ENCODE measurements at regions not wholly inside any gene's neighbourhood (a gene's known extent, or its start where the extent isn't known, plus 50 kb on each side); places are given as distances from the start of the nearest gene placed in this dataset.

DNA sequence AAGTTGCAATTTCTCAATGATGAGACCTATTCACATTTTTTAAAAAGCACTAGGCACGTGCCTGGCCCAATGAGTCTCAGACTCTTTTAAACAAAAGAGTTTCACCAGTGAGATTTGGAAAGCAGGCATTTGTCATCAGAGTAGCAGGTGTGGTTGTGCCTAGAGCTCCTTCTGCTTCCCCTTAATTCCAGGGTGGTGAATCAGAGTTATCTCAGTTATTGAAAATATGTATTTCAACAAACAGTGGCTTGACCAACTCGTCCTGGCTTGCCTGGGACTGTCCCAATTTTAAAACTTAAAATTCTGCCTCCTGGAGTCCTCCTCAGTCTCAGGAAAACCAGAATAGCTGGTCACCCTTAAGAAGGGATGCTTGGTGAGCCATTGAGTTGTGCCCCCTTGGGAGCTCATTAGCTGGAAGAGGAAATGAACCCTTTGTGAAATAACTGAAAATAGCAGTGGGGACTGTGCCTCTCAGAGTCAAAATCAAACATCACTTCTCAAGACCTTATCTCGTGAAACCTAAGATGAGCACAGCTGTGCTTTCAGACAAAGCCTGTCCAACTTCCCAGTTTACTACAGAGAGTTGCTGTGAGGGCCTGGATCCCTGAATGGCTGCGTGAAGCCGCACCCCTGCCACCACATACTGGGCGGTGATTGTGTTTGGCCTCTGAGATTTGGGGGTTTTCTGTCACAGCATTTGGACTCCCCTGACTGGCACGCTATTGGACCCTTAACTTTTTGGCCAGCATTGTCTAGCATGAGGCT, 116.3 kb downstream of the ANKRD60 start:
- no peak for DNase-seq (ENCODE audit: extremely low read depth, low read depth)

DNA sequence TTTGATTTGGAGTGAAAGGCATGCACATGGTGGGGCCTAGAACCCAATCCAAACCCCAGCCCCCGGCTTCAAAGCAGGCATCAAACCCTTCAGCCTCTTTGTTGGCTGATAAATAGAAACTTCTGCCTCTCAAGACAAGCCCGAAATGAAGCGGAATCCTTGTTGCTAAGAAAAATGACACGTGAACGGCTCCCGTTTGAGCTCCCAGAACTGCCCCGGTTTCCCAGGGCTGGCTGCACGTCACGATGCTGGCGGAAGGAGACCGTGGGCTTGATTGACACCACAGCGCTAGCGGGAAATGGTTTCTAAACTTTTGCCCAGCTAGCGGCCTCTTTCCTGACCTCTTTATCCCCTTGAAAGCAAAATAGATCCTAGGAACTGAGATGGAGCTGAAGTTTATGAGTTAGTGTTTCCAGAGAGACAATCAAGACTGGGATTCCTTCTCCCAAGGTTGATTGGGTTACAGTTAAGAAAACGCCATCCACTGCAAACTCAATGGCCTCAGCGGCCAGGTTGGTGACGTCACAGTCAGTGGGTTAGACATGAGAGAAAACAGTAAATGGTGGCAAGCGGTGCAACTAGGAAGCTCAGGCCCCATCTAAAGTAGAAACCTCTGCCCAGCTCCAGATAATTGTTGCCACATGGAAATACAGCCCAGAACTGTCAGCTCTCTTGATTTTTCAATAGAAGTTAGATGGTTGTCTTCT, 117.0 kb downstream of the ANKRD60 start:
- no peak for DNase-seq (ENCODE audit: extremely low read depth, low read depth)

DNA sequence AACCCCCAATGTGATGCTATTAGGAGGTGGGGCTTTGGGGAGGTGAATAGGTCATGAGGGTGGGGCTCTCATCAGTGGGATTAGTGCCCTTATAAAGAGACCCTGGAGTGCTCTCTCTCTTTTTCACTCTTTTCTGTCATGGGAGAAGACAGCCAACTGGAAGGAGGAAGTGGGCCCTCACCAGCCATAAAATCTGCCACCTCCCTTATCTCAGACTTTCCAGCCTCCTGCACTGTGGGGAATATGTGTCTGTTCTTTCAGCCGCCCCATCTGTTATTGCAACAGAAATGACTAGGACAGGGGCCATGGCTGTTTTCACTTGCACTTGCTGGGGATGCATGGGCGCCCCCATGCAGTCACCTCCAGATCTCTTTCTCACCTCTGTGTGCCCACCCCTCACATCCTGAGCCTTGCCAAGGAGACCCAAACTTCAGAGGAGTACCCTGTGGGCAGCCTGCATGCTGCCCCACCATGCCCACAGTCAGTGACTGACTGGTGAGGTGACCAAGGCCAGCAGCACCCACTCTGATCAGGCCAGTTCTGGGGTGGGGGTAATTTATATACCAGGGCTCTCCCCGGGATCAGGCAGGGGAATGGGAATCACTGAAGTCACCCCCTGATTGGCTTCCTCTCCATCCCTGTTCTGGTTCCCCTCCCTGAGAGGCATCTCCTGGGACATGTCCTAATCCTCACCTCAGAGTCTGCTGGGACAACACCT, 118.4 kb downstream of the ANKRD60 start:
- no peak for DNase-seq (ENCODE audit: extremely low read depth, low read depth)

DNA sequence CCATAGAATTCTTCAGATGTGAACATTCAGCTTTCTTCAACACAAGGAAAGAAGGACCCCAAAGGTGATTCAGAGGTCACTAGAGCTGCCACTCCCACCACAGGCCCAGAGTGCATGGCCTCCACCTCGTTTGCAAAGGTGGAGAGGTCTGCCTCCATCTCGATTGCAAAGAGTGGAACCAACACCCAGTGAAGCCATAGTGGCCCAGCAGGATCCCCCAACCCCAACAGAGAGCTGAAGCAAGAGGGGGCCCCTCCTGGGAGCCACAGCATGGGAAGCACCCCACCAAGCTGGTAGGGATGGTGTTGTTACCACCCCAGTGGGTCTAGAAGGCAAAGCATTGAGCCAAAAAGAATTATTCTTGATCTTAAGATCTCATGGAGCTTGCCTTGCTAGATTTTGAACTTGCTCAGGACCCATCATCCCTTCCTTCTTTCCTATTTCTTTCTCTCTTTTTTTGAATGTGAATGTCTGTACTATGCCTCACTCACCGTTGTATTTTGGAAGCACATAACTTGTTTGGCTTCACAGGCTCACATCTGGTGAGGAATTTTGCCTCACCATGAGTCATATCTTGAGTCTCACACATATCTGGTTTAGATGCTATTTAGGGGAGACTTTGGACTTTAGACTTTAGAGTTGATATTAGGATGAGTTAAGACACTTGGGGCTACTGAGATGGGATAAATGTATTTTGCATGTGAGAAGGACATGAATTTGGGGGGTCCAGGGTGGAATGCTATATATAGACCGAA, 119.2 kb downstream of the ANKRD60 start:
- no peak for DNase-seq (ENCODE audit: extremely low read depth, low read depth)

GRCh38 chr20:58107533-58107932, 120.9 kb downstream of the ANKRD60 start:
- no peak for DNase-seq (ENCODE audit: extremely low read depth, low read depth)

- DNase-seq (ENCODE audit: extremely low read depth, low read depth), result no peak
Measured at GRCh38 chr20:58106143-58106750, 122.2 kb downstream of the ANKRD60 start.

GRCh38 chr20:58103961-58104360, 124.5 kb downstream of the ANKRD60 start:
- no peak for DNase-seq (ENCODE audit: extremely low read depth, low read depth)

- DNase-seq (ENCODE audit: extremely low read depth, low read depth), result no peak
Measured at GRCh38 chr20:58103517-58103904, 124.9 kb downstream of the ANKRD60 start.

GRCh38 chr20:58102744-58103516, 125.5 kb downstream of the ANKRD60 start:
- DNase-seq (ENCODE audit: extremely low read depth, low read depth), result no peak

DNA sequence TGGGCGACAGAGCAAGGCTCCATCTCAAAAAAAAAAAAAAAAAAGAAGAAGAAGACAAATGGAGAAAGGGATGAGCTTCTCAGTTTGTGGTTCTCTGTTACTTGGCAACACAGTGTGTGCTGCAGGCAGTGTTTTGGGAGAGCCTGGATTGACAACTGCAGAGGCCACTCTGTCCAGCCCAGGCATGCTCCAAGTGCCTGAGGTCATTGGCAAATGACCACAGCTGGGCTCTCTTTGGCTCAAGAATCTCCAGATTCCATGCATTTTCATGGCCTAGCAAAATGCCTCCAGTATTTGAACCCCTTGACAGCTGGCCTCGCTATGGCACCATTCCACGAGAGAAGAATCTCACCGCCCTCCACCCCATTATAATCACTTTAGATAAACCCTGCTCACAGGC, 126.2 kb downstream of the ANKRD60 start:
- DNase-seq (ENCODE audit: extremely low read depth, low read depth), result no peak

GRCh38 chr20:58100731-58101356, 127.6 kb downstream of the ANKRD60 start:
- no peak for DNase-seq (ENCODE audit: extremely low read depth, low read depth)

DNA sequence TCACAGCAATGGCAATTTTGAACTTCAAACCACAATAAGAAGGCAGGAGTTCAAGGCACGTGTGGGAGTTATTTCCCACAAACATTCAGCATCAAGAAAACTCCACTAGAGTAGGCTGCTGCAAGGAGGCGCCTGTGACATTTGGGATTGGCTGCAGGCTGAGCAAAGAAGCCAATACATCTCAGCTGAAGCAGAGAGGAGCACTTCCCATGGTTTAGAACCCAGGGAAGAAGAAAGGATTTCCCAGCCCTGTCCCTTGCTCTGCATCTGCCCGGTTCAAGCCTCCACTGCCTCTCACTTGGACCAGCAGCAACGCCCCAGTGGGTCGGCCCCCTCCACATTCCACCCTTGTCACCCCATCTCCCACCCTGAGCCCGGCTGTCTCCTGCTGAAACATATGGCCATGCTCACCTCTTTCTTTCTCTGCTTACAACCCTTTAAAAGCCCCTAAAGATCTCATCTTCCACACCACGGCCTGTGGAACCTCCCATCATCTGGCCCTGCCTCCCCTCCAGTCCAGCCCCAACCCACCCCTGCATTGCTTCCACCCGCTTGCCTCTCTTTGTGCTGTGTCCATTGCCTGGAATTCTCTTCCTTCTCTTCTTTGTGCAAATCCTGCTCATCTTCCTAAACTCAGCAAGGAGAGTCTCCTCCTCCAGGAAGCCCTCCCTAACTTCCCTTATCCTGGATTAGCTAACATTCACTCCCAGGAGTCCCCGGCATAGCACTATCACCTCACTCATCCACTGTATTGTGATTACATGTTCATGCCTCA, 128.3 kb downstream of the ANKRD60 start:
- DNase-seq (ENCODE audit: extremely low read depth, low read depth), result no peak

DNA sequence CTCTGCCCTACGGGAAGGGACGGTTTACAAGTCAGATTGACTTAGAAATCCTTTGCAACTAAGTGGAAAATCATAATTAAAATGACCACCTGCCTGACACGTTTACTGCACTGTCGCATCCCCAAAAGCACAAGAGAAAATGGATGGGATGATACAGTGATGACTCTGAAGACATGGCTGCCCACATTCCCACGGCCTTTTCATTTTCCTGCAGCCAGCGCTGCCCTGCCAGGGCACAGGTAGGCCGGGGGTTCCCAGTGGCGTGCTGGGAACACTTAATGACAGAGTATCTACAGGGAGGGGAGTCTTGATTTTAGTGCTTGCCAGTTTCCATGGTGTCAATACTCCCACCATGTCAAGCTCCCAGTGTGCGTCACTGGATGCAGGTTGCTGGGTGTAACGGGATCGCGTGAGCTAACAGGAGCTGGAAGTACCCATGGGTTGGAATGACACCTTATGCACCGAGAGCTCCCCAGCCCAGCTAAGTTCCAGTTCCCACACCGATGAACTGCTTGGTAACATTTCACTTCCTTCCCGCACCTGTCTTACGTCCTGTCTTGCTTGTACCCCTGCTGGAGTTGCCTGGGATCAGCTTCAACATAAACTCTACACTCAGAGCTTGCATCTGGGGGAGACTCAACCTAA, 129.0 kb downstream of the ANKRD60 start:
- no peak for DNase-seq (ENCODE audit: extremely low read depth, low read depth)

DNA sequence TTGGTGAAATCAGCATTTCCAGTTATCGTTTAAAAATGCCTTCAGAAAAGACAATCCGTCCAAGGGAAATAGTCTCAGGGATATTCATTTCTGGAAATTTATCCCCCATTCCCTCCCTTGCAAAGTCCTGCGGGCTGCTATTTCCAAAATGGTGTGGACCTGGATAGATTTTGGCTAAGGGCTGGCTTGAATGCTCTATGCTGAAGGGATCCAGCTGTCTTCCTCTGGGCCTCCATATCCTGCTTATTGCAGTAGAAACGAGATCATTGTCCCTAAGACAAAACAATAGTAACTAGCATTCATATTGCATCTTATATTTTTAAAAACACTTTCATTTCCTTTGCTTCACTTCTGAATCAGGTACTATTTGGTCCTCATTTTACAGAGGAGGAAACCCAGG, 129.9 kb downstream of the ANKRD60 start:
- DNase-seq (ENCODE audit: extremely low read depth, low read depth), result no peak

- no peak for DNase-seq (ENCODE audit: extremely low read depth, low read depth)
Measured at GRCh38 chr20:58097943-58098342, 130.5 kb downstream of the ANKRD60 start.

DNA sequence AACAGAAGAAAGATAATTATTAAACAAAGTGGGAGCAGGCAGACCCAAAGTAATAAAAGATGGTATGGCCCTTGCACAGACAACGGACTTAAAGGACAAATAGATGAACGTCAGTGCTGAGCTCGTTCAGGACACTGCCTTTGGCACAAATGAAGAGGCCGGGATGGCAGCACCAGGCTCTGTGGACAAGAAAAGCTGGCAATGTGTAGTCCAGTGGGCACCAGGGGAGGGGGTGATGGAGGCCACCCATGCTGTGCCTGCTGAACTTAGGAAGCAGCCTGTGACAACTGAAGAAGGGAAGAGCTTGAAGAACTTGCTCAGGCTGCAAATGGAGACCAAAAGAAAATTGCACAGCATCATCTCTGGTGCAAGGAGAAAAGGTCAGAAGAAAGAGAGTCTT, 131.0 kb downstream of the ANKRD60 start:
- no peak for DNase-seq (ENCODE audit: extremely low read depth, low read depth)

GRCh38 chr20:58096880-58097423, 131.5 kb downstream of the ANKRD60 start:
- DNase-seq (ENCODE audit: extremely low read depth, low read depth), result no peak

GRCh38 chr20:58094698-58095097, 133.8 kb downstream of the ANKRD60 start:
- no peak for DNase-seq (ENCODE audit: extremely low read depth, low read depth)
